Astrocyte of the cerebellum (primary cell): ENCODE measurements at regions not wholly inside any gene's neighbourhood (a gene's known extent, or its start where the extent isn't known, plus 50 kb on each side); places are given as distances from the start of the nearest gene placed in this dataset.

Source experiments
- DNase-seq: peaks from one replicate; pipeline ENCODE4 v3.0.0-alpha.2; 2011; ENCODE audit warnings: low read depth
- H3K4me3 ChIP-seq: 2 replicates; pipeline ENCODE4 v1.5.1; 2011; ENCODE audit warnings: mild to moderate bottlenecking, low read depth, low read length, moderate library complexity
- in situ Hi-C: cut with HindIII; loops from 2 replicates; pipeline ENCODE4 v1.10.0; 2017; ENCODE audit warnings: low sequenced_read_pairs
- TF ChIP-seq, protein P1 (sequence below): IDR thresholded peaks from 2 replicates; pipeline ENCODE4 v1.5.1; 2012; ENCODE audit warnings: low read length, low read depth, moderate library complexity, mild to moderate bottlenecking; ENCODE audit errors: missing control alignments

DNA sequence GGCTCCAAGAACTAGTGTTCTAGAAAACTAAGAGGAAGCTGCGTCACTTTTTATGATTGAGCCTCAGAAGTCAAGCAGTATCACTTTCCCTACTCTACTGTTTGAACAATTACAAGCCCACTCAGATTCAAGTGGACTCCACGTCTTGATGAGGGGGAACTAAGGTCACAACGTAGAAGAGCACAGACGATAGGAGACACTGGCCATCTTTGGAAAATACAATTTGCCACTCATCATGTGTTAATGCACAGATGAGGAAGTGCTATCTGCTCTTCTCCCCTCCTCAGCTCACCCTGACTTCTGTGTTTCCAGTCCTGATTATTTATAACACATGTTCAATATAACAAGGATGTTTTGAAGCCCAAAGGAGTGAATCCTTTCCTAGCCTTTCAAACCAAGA, 76.1 kb upstream of the CYP1B1 start:
- TF ChIP-seq, protein P1, sequence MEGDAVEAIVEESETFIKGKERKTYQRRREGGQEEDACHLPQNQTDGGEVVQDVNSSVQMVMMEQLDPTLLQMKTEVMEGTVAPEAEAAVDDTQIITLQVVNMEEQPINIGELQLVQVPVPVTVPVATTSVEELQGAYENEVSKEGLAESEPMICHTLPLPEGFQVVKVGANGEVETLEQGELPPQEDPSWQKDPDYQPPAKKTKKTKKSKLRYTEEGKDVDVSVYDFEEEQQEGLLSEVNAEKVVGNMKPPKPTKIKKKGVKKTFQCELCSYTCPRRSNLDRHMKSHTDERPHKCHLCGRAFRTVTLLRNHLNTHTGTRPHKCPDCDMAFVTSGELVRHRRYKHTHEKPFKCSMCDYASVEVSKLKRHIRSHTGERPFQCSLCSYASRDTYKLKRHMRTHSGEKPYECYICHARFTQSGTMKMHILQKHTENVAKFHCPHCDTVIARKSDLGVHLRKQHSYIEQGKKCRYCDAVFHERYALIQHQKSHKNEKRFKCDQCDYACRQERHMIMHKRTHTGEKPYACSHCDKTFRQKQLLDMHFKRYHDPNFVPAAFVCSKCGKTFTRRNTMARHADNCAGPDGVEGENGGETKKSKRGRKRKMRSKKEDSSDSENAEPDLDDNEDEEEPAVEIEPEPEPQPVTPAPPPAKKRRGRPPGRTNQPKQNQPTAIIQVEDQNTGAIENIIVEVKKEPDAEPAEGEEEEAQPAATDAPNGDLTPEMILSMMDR, result no peak
- H3K4me3 ChIP-seq, result no peak overlapping the region
- no peak for DNase-seq
- in situ Hi-C loops, result no loop called here

GRCh38 chr2:38149531-38149930, 73.6 kb upstream of the CYP1B1 start:
- no peak overlapping the region for H3K4me3 ChIP-seq
- in situ Hi-C loops, result no loop called here

DNA sequence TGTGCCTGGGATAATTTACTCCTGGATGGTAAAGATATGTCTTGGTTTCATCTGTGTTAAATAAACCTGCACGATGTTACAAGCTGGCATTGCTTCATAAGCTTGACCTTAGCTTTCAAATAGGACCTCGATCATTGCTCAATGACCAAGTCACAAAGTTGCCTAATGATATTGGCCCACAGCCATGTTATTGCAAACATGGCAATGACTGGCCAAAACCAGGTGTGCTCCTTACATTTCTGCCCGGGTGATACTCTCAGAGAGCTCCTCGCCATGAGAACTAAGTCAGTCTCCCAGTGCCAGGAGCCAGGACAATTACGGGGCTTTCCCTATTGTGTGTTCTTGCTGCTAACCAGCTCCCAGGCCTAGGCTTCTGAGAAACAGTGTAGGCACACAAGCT, 72.5 kb upstream of the CYP1B1 start:
- no peak overlapping the region for H3K4me3 ChIP-seq
- in situ Hi-C loops, result no loop called here
- DNase-seq, result no peak
- TF ChIP-seq, protein P1, result no peak

More at GRCh38 chr2:38149531-38149930, 73.6 kb upstream of the CYP1B1 start:
- TF ChIP-seq, protein P1, result no peak
- no peak for DNase-seq

GRCh38 chr2:38147333-38148121, 71.6 kb upstream of the CYP1B1 start:
- peak; percentile 55 for DNase-seq
- in situ Hi-C loops, result no loop called here
- TF ChIP-seq, protein P1, result no peak
- H3K4me3 ChIP-seq, result no peak overlapping the region

- H3K4me3 ChIP-seq, result no peak overlapping the region
- TF ChIP-seq, protein P1, result no peak
- in situ Hi-C loops, result no loop called here
- peak; percentile 96 for DNase-seq
Observed at GRCh38 chr2:38146907-38147307, 71.0 kb upstream of the CYP1B1 start.

- H3K4me3 ChIP-seq, result no peak overlapping the region
- TF ChIP-seq, protein P1, result no peak
- peak; percentile 95 for DNase-seq
- in situ Hi-C loops, result no loop called here
Observed at GRCh38 chr2:38146275-38146906, 70.4 kb upstream of the CYP1B1 start.
